Caco-2 (cell line): ENCODE measurements at regions not wholly inside any gene's neighbourhood (a gene's known extent, or its start where the extent isn't known, plus 50 kb on each side); places are given as distances from the start of the nearest gene placed in this dataset.

ENCODE experiments used
- BruUV-seq: library from RNA; stranded (reverse); fragments of 400-500 nt; replicated peaks from 2 replicates; lab custom pipeline; 2021; lab: Mats Ljungman, UMichigan
- CTCF ChIA-PET: fragments of 300-600 bp; sonication (Branson Sonifier 250); formaldehyde crosslinking; loops from one replicate; lab custom pipeline; 2022; ENCODE audit warnings: antibody characterized with exemption; lab: Charles Lee
- POLR2A ChIA-PET: fragments of 300-600 bp; sonication (Branson Sonifier 250); formaldehyde crosslinking; loops from one replicate; lab custom pipeline; 2022; ENCODE audit warnings: antibody characterized with exemption; lab: Charles Lee
- DNase-seq, 2 experiments: peaks; one replicate each; pipeline versions ENCODE4 v3.0.0 to v3.0.0-alpha.2; 2020 to 2022
- H3K27me3 ChIP-seq: replicated peaks from 2 replicates; pipeline ENCODE4 v1.6.0; 2011; ENCODE audit warnings: low read length; ENCODE audit not compliant: control insufficient read depth, insufficient read depth
- H3K36me3 ChIP-seq: 2 replicates; pipeline ENCODE4 v1.5.1; 2011; ENCODE audit warnings: low read length; ENCODE audit not compliant: control insufficient read depth, insufficient read depth
- H3K4me1 ChIP-seq: fragments of 250-450 bp; sonication (Bioruptor Pico); 2 replicates; pipeline ENCODE4 v1.5.1; 2020; ENCODE audit warnings: mild to moderate bottlenecking
- H3K4me3 ChIP-seq: 2 replicates; pipeline ENCODE4 v1.5.1; 2011; ENCODE audit warnings: low read depth, mild to moderate bottlenecking, control low read depth, low read length
- H3K9me3 ChIP-seq: fragments of 250-450 bp; sonication (Bioruptor Pico); 2 replicates; pipeline ENCODE4 v1.5.1; 2020; ENCODE audit warnings: mild to moderate bottlenecking, moderate library complexity
- H3K27ac Mint-ChIP-seq: one replicate; pipeline ENCODE4 v1.8.0; 2022; ENCODE audit warnings: mixed read lengths; ENCODE audit not compliant: unreplicated experiment
- H3K27me3 Mint-ChIP-seq: one replicate; pipeline ENCODE4 v1.8.0; 2022; ENCODE audit warnings: mixed read lengths; ENCODE audit not compliant: insufficient read depth, unreplicated experiment
- H3K36me3 Mint-ChIP-seq: one replicate; pipeline ENCODE4 v1.8.0; 2022; ENCODE audit warnings: mild to moderate bottlenecking, mixed read lengths; ENCODE audit not compliant: insufficient read depth, unreplicated experiment
- H3K4me1 Mint-ChIP-seq: one replicate; pipeline ENCODE4 v1.8.0; 2022; ENCODE audit warnings: low read depth, mixed read lengths; ENCODE audit not compliant: unreplicated experiment
- H3K4me3 Mint-ChIP-seq: one replicate; pipeline ENCODE4 v1.8.0; 2022; ENCODE audit warnings: mild to moderate bottlenecking, moderate library complexity, mixed read lengths; ENCODE audit not compliant: unreplicated experiment
- H3K9me3 Mint-ChIP-seq: one replicate; pipeline ENCODE4 v1.8.0; 2022; ENCODE audit warnings: mixed read lengths; ENCODE audit not compliant: unreplicated experiment
- CTCF ChIP-seq, 2 experiments: fragments of 200-600 bp in 1 of 2; IDR thresholded peaks; 1 replicate in 1 of 2; 2 replicates in 1 of 2; pipeline versions ENCODE4 v1.5.1 to v1.8.0; 2011 to 2022; ENCODE audit warnings: antibody characterized with exemption in 1 of 2, control low read depth in 1 of 2, inconsistent platforms in 1 of 2, low read depth in 1 of 2, low read length in 1 of 2, mild to moderate bottlenecking in 1 of 2, moderate library complexity in 1 of 2; ENCODE audit not compliant: insufficient read depth in 1 of 2, severe bottlenecking in 1 of 2, unreplicated experiment in 1 of 2
- intact Hi-C: fragments of 100-400 bp; cut with micrococcal nuclease; formaldehyde crosslinking; loops from one replicate; pipeline ENCODE4 v1.10.0; 2022; ENCODE audit not compliant: unreplicated experiment

- Mint-ChIP-seq H3K27ac (no peak overlapping the region), H3K36me3 (no peaks in the 10 kb centered on the region), H3K4me3 (no peak overlapping the region), H3K27me3 (peaks cover 11% of the 10 kb centered on the region), H3K9me3 (no peaks in the 10 kb centered on the region), H3K4me1 (no peaks in the 10 kb centered on the region)
- H3K4me1 ChIP-seq, result no peaks in the 10 kb centered on the region
- no peaks in the 10 kb centered on the region for H3K27me3 ChIP-seq
- H3K36me3 ChIP-seq, result no peaks in the 10 kb centered on the region
- DNase-seq, result no peak
- intact Hi-C loops, result no loop called here
- no TSS peak for BruUV-seq
- TF ChIP-seq CTCF (IDR thresholded peaks at IDR 0.05; ENCODE audit: insufficient read depth in 1 of 2, low read depth in 1 of 2, low read length in 1 of 2, severe bottlenecking in 1 of 2, unreplicated experiment in 1 of 2), result no peak
- CTCF ChIA-PET, result no interaction called here
- no peaks in the 10 kb centered on the region for H3K9me3 ChIP-seq
- POLR2A ChIA-PET, result no interaction called here
- H3K4me3 ChIP-seq, result no peak overlapping the region
Measured at GRCh38 chr5:152511120-152511519, 106.0 kb upstream of the NMUR2 start.

- intact Hi-C loops, result loop anchor here (1.0 kb wide), 1 partner anchor 13 kb away; no protein-coding TSS in a partner anchor
- Histone ChIP-seq H3K27me3 (no peaks in the 10 kb centered on the region), H3K36me3 (no peaks in the 10 kb centered on the region), H3K4me3 (no peak overlapping the region), H3K9me3 (no peaks in the 10 kb centered on the region), H3K4me1 (no peaks in the 10 kb centered on the region)
- H3K36me3 Mint-ChIP-seq, result no peaks in the 10 kb centered on the region
- H3K4me3 Mint-ChIP-seq, result no peak overlapping the region
- H3K9me3 Mint-ChIP-seq, result no peaks in the 10 kb centered on the region
- peaks cover 11% of the 10 kb centered on the region for H3K27me3 Mint-ChIP-seq
- TF ChIP-seq CTCF (IDR thresholded peaks at IDR 0.05; ENCODE audit: insufficient read depth in 1 of 2, low read depth in 1 of 2, low read length in 1 of 2, severe bottlenecking in 1 of 2, unreplicated experiment in 1 of 2), result no peak
- ChIA-PET CTCF (interaction anchor here (0.6 kb wide), 1 partner anchor 46 kb away, joined by 3 read pairs; no protein-coding TSS in a partner anchor), POLR2A (no interaction called here)
- DNase-seq, result no peak
- no peak overlapping the region for H3K27ac Mint-ChIP-seq
- H3K4me1 Mint-ChIP-seq, result no peaks in the 10 kb centered on the region
- no TSS peak for BruUV-seq
Measured at GRCh38 chr5:152511531-152512132, 106.6 kb upstream of the NMUR2 start.

- CTCF ChIA-PET, result interaction anchor here (0.5 to 1.2 kb wide), 13 partner anchors 10 to 1868 kb away, joined by 3 to 11 read pairs (median 3); no protein-coding TSS in a partner anchor
- intact Hi-C loops, result loop anchor here (1.0 kb wide), 2 partner anchors 136 to 690 kb away; no protein-coding TSS in a partner anchor
- peak in 1 of 2 experiments; percentile 28 for DNase-seq
Measured at GRCh38 chr5:152514827-152515397, 109.8 kb upstream of the NMUR2 start.

More at GRCh38 chr5:152514827-152515397, 109.8 kb upstream of the NMUR2 start:
- BruUV-seq, result no TSS peak
- H3K9me3 ChIP-seq, result no peaks in the 10 kb centered on the region
- Mint-ChIP-seq H3K36me3 (no peaks in the 10 kb centered on the region), H3K4me3 (no peak overlapping the region), H3K27ac (no peak overlapping the region), H3K4me1 (no peaks in the 10 kb centered on the region), H3K9me3 (no peaks in the 10 kb centered on the region), H3K27me3 (peaks cover 16% of the 10 kb centered on the region)
- H3K4me3 ChIP-seq, result no peak overlapping the region
- H3K27me3 ChIP-seq, result no peaks in the 10 kb centered on the region; the same call in 1 of the 2 replicates
- POLR2A ChIA-PET, result interaction anchor here (0.6 kb wide), 1 partner anchor 25 kb away, joined by 4 read pairs; no protein-coding TSS in a partner anchor
- TF ChIP-seq CTCF (IDR thresholded peaks at IDR 0.05; ENCODE audit: insufficient read depth in 1 of 2, low read depth in 1 of 2, low read length in 1 of 2, severe bottlenecking in 1 of 2, unreplicated experiment in 1 of 2), result peak; percentile 45 to 65
- H3K36me3 ChIP-seq, result no peaks in the 10 kb centered on the region
- H3K4me1 ChIP-seq, result no peaks in the 10 kb centered on the region
